H1 (cell line): ENCODE measurements at regions not wholly inside any gene's neighbourhood (a gene's known extent, or its start where the extent isn't known, plus 50 kb on each side); places are given as distances from the start of the nearest gene placed in this dataset.

Experiments used
- CREB1 ChIP-seq: IDR thresholded peaks from 2 replicates; pipeline ENCODE4 v1.6.1; 2012; ENCODE audit warnings: inconsistent platforms
- HDAC6 ChIP-seq: IDR thresholded peaks from one replicate; pipeline ENCODE4 v1.7.1; 2012; ENCODE audit warnings: low read depth, mild to moderate bottlenecking, inconsistent platforms, low read length, moderate library complexity
- POLR2A ChIP-seq, 2 experiments: IDR thresholded peaks; 1 replicate in 1 of 2; 2 replicates in 1 of 2; pipeline ENCODE4 v1.6.1; 2011; ENCODE audit warnings: low read depth in 2 of 2, low read length in 2 of 2, mild to moderate bottlenecking in 2 of 2; ENCODE audit errors: control extremely low read depth in 1 of 2
- YY1 ChIP-seq: IDR thresholded peaks from 2 replicates; pipeline ENCODE4 v1.6.1; 2011; ENCODE audit warnings: low read depth, mild to moderate bottlenecking, low read length

- TF ChIP-seq POLR2A (IDR thresholded peaks at IDR 0.05; ENCODE audit: control extremely low read depth in 1 of 2, low read depth in 2 of 2, low read length in 2 of 2) (no peak), HDAC6 (no peak), YY1 (no peak), CREB1 (no peak)
These were observed 51.9 kb upstream of the CTBP2 start for GRCh38 chr10:125212150-125212809.
